ENCODE measurements at regions not wholly inside any gene's neighbourhood (a gene's known extent, or its start where the extent isn't known, plus 50 kb on each side); places are given as distances from the start of the nearest gene placed in this dataset.

- TF ChIP-seq CTCF (IDR thresholded peaks at IDR 0.05 in 4 of 5, conservative IDR thresholded peaks at IDR 0.05 in 1 of 5) (no peak), POLR2A (IDR thresholded peaks at IDR 0.05) (no peak)
Measured at GRCh38 chr5:3509290-3509689, 86.3 kb upstream of the IRX1 start.
